HepG2 (cell line): ENCODE measurements at regions not wholly inside any gene's neighbourhood (a gene's known extent, or its start where the extent isn't known, plus 50 kb on each side); places are given as distances from the start of the nearest gene placed in this dataset.

Experiments
- ARID2 ChIP-seq: sonication (generic); formaldehyde crosslinking; IDR thresholded peaks from 2 replicates; pipeline ENCODE4 v1.8.1; 2022; ENCODE audit warnings: mild to moderate bottlenecking, missing genetic modification reagents, borderline replicate concordance
- ATM ChIP-seq: fragments of 450-650 bp; IDR thresholded peaks from 2 replicates; pipeline ENCODE4 v1.7.1; 2017; ENCODE audit warnings: mild to moderate bottlenecking, borderline replicate concordance
- EHMT2 ChIP-seq: fragments of 200-600 bp; sonication (generic); IDR thresholded peaks from 2 replicates; pipeline ENCODE4 v1.7.0; 2017; ENCODE audit warnings: antibody characterized with exemption, low read depth, low read length, borderline replicate concordance
- ELF1 ChIP-seq: sonication (generic); formaldehyde crosslinking; IDR thresholded peaks from 2 replicates; pipeline ENCODE4 v1.4.0; 2020; ENCODE audit warnings: missing genetic modification reagents
- MXI1 ChIP-seq: IDR thresholded peaks from 3 replicates; pipeline ENCODE4 v1.6.1; 2012; ENCODE audit warnings: low read depth, low read length, inconsistent platforms, borderline replicate concordance
- POLR2A ChIP-seq, 2 experiments: IDR thresholded peaks; 2 replicates each; pipeline ENCODE4 v1.6.1; 2011; ENCODE audit warnings: low read depth in 2 of 2, low read length in 2 of 2, mild to moderate bottlenecking in 1 of 2, moderate library complexity in 1 of 2; ENCODE audit not compliant: insufficient read depth in 1 of 2
- RFXAP ChIP-seq: sonication (generic); formaldehyde crosslinking; IDR thresholded peaks from 2 replicates; pipeline ENCODE4 v1.4.0; 2020; ENCODE audit warnings: missing genetic modification reagents, borderline replicate concordance
- SMC3 ChIP-seq: IDR thresholded peaks from 2 replicates; pipeline ENCODE4 v1.6.1; 2011; ENCODE audit warnings: low read length, improper control_type of control experiment
- TF ChIP-seq, protein P1 (sequence below): sonication (generic); formaldehyde crosslinking; IDR thresholded peaks from 2 replicates; pipeline ENCODE4 v1.4.0; 2020; ENCODE audit warnings: missing genetic modification reagents
- TF ChIP-seq, protein P2 (sequence below): sonication (generic); formaldehyde crosslinking; IDR thresholded peaks from 2 replicates; pipeline ENCODE4 v1.4.0; 2020; ENCODE audit warnings: missing genetic modification reagents, mild to moderate bottlenecking, borderline replicate concordance
- TF ChIP-seq, protein P3 (sequence below): sonication (generic); formaldehyde crosslinking; IDR thresholded peaks from 2 replicates; pipeline ENCODE4 v1.5.0; 2020; ENCODE audit warnings: mild to moderate bottlenecking, missing genetic modification reagents, moderate library complexity
- TF ChIP-seq, protein P4 (sequence below): sonication (generic); formaldehyde crosslinking; conservative IDR thresholded peaks from 2 replicates; pipeline ENCODE4 v1.8.1; 2023; ENCODE audit warnings: missing genetic modification reagents
- TF ChIP-seq, protein P5 (sequence below): sonication (generic); formaldehyde crosslinking; IDR thresholded peaks from 2 replicates; pipeline ENCODE4 v1.8.0; 2022; ENCODE audit warnings: mild to moderate bottlenecking, missing genetic modification reagents, moderate library complexity
- TF ChIP-seq, protein P6 (sequence below): IDR thresholded peaks from 2 replicates; pipeline ENCODE4 v1.6.1; 2012; ENCODE audit warnings: inconsistent platforms

DNA sequence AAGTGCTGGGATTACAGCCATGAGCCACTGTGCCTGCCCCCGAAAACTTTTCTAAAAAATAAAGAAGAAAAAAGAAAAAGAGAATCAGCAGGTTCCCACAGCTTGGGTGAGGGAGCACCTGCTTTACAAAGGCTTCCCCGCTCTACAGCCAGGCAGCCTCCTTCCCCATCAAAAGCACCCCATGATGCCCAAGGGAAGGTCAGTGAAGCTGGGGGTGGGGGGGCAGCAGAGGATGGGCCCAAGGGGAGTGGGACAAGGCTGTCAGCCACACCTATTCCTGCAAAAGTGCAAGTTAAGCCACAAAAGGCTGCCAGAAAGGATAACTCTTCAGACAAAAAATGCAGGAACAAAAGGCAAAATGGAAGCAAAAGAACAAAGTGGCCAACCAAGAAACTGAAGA is 72.5 kb downstream of the FAM50B start:
- TF ChIP-seq, protein P1, sequence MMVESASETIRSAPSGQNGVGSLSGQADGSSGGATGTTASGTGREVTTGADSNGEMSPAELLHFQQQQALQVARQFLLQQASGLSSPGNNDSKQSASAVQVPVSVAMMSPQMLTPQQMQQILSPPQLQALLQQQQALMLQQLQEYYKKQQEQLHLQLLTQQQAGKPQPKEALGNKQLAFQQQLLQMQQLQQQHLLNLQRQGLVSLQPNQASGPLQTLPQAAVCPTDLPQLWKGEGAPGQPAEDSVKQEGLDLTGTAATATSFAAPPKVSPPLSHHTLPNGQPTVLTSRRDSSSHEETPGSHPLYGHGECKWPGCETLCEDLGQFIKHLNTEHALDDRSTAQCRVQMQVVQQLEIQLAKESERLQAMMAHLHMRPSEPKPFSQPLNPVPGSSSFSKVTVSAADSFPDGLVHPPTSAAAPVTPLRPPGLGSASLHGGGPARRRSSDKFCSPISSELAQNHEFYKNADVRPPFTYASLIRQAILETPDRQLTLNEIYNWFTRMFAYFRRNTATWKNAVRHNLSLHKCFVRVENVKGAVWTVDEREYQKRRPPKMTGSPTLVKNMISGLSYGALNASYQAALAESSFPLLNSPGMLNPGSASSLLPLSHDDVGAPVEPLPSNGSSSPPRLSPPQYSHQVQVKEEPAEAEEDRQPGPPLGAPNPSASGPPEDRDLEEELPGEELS (CRISPR knock-in tag) = no peak
- TF ChIP-seq, protein P2, sequence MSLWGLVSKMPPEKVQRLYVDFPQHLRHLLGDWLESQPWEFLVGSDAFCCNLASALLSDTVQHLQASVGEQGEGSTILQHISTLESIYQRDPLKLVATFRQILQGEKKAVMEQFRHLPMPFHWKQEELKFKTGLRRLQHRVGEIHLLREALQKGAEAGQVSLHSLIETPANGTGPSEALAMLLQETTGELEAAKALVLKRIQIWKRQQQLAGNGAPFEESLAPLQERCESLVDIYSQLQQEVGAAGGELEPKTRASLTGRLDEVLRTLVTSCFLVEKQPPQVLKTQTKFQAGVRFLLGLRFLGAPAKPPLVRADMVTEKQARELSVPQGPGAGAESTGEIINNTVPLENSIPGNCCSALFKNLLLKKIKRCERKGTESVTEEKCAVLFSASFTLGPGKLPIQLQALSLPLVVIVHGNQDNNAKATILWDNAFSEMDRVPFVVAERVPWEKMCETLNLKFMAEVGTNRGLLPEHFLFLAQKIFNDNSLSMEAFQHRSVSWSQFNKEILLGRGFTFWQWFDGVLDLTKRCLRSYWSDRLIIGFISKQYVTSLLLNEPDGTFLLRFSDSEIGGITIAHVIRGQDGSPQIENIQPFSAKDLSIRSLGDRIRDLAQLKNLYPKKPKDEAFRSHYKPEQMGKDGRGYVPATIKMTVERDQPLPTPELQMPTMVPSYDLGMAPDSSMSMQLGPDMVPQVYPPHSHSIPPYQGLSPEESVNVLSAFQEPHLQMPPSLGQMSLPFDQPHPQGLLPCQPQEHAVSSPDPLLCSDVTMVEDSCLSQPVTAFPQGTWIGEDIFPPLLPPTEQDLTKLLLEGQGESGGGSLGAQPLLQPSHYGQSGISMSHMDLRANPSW = no peak
- TF ChIP-seq POLR2A (IDR thresholded peaks at IDR 0.05; ENCODE audit: insufficient read depth in 1 of 2, low read depth in 2 of 2, low read length in 2 of 2) (no peak), EHMT2 (no peak), ATM (no peak), ARID2 (CRISPR knock-in tag) (no peak), SMC3 (no peak), ELF1 (CRISPR knock-in tag) (no peak), MXI1 (no peak), RFXAP (CRISPR knock-in tag) (no peak)
- TF ChIP-seq, protein P3, sequence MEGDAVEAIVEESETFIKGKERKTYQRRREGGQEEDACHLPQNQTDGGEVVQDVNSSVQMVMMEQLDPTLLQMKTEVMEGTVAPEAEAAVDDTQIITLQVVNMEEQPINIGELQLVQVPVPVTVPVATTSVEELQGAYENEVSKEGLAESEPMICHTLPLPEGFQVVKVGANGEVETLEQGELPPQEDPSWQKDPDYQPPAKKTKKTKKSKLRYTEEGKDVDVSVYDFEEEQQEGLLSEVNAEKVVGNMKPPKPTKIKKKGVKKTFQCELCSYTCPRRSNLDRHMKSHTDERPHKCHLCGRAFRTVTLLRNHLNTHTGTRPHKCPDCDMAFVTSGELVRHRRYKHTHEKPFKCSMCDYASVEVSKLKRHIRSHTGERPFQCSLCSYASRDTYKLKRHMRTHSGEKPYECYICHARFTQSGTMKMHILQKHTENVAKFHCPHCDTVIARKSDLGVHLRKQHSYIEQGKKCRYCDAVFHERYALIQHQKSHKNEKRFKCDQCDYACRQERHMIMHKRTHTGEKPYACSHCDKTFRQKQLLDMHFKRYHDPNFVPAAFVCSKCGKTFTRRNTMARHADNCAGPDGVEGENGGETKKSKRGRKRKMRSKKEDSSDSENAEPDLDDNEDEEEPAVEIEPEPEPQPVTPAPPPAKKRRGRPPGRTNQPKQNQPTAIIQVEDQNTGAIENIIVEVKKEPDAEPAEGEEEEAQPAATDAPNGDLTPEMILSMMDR = no peak
- TF ChIP-seq, protein P4, sequence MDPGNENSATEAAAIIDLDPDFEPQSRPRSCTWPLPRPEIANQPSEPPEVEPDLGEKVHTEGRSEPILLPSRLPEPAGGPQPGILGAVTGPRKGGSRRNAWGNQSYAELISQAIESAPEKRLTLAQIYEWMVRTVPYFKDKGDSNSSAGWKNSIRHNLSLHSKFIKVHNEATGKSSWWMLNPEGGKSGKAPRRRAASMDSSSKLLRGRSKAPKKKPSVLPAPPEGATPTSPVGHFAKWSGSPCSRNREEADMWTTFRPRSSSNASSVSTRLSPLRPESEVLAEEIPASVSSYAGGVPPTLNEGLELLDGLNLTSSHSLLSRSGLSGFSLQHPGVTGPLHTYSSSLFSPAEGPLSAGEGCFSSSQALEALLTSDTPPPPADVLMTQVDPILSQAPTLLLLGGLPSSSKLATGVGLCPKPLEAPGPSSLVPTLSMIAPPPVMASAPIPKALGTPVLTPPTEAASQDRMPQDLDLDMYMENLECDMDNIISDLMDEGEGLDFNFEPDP (CRISPR knock-in tag) = no peak
- TF ChIP-seq, protein P5, sequence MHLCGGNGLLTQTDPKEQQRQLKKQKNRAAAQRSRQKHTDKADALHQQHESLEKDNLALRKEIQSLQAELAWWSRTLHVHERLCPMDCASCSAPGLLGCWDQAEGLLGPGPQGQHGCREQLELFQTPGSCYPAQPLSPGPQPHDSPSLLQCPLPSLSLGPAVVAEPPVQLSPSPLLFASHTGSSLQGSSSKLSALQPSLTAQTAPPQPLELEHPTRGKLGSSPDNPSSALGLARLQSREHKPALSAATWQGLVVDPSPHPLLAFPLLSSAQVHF = no peak
- TF ChIP-seq, protein P6, sequence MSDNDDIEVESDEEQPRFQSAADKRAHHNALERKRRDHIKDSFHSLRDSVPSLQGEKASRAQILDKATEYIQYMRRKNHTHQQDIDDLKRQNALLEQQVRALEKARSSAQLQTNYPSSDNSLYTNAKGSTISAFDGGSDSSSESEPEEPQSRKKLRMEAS = no peak
